HEK293 (cell line): ENCODE measurements at regions not wholly inside any gene's neighbourhood (a gene's known extent, or its start where the extent isn't known, plus 50 kb on each side); places are given as distances from the start of the nearest gene placed in this dataset.

Source experiments
- CTCF ChIA-PET: fragments of 350-600 bp; formaldehyde crosslinking; extraction: SDS; loops from one replicate; lab custom pipeline; 2021; ENCODE audit warnings: antibody characterized with exemption; lab: Yijun Ruan, JAX
- POLR2A ChIA-PET: fragments of 300-600 bp; formaldehyde crosslinking; extraction: SDS; loops from one replicate; lab custom pipeline; 2020; ENCODE audit warnings: antibody characterized with exemption, inconsistent platforms; lab: Yijun Ruan, JAX
- H3K27ac ChIP-seq: fragments of 200-500 bp; sonication (Bioruptor generic); 2 replicates; pipeline ENCODE4 v1.5.1; 2014; ENCODE audit warnings: low read depth, low read length, control low read depth, inconsistent platforms; ENCODE audit errors: extremely low read depth
- H3K36me3 ChIP-seq, 2 experiments: fragments of 200-500 bp in 1 of 2; sonication (Bioruptor generic) in 1 of 2; 1 replicate in 1 of 2; 2 replicates in 1 of 2; pipeline ENCODE4 v1.5.1; 2014 to 2017; ENCODE audit warnings: inconsistent platforms in 2 of 2, low read length in 2 of 2; ENCODE audit not compliant: control insufficient read depth in 2 of 2, insufficient read depth in 1 of 2
- H3K4me1 ChIP-seq: fragments of 200-500 bp; sonication (Bioruptor generic); 2 replicates; pipeline ENCODE4 v1.5.1; 2014; ENCODE audit warnings: mild to moderate bottlenecking, low read length, inconsistent platforms; ENCODE audit not compliant: control insufficient read depth, insufficient read depth
- H3K4me3 ChIP-seq: 2 replicates; pipeline ENCODE4 v1.5.1; 2011; ENCODE audit warnings: low read depth, mild to moderate bottlenecking, control low read depth, low read length, moderate library complexity
- H3K9me3 ChIP-seq: fragments of 200-500 bp; sonication (Bioruptor generic); 2 replicates; pipeline ENCODE4 v1.5.1; 2014; ENCODE audit warnings: low read depth, low read length, inconsistent platforms; ENCODE audit not compliant: control insufficient read depth, insufficient read depth
- GFI1B ChIP-seq: fragments of 450-650 bp; formaldehyde crosslinking; IDR thresholded peaks from 2 replicates; pipeline ENCODE4 v1.5.1; 2016; ENCODE audit warnings: missing biosample characterization, missing genetic modification characterization
- HOXA7 ChIP-seq: sonication (generic); formaldehyde crosslinking; IDR thresholded peaks from 2 replicates; pipeline ENCODE4 v1.8.1; 2022; ENCODE audit warnings: missing genetic modification reagents, borderline replicate concordance
- INSM2 ChIP-seq: fragments of 450-650 bp; formaldehyde crosslinking; IDR thresholded peaks from 2 replicates; pipeline ENCODE4 v1.5.1; 2016; ENCODE audit warnings: missing biosample characterization, missing genetic modification characterization
- KLF10 ChIP-seq: fragments of 450-650 bp; IDR thresholded peaks from 2 replicates; pipeline ENCODE4 v1.5.1; 2018; ENCODE audit warnings: missing biosample characterization, mild to moderate bottlenecking, missing genetic modification characterization
- KLF7 ChIP-seq: fragments of 450-650 bp; formaldehyde crosslinking; IDR thresholded peaks from 2 replicates; pipeline ENCODE4 v1.5.1; 2016; ENCODE audit warnings: missing biosample characterization, missing genetic modification characterization, borderline replicate concordance
- MZF1 ChIP-seq: fragments of 450-650 bp; formaldehyde crosslinking; IDR thresholded peaks from 2 replicates; pipeline ENCODE4 v1.5.1; 2017; ENCODE audit warnings: missing biosample characterization, missing genetic modification characterization, borderline replicate concordance
- PATZ1 ChIP-seq: fragments of 450-650 bp; formaldehyde crosslinking; IDR thresholded peaks from 2 replicates; pipeline ENCODE4 v1.5.1; 2016; ENCODE audit warnings: missing biosample characterization, missing genetic modification characterization
- PRDM1 ChIP-seq: fragments of 450-650 bp; formaldehyde crosslinking; IDR thresholded peaks from 2 replicates; pipeline ENCODE4; 2016; ENCODE audit warnings: missing biosample characterization, missing genetic modification characterization
- SCRT1 ChIP-seq: fragments of 450-650 bp; formaldehyde crosslinking; IDR thresholded peaks from 2 replicates; pipeline ENCODE4 v1.5.1; 2016; ENCODE audit warnings: missing biosample characterization, missing genetic modification characterization, borderline replicate concordance
- ZBTB20 ChIP-seq: fragments of 450-650 bp; formaldehyde crosslinking; IDR thresholded peaks from 2 replicates; pipeline ENCODE4 v1.5.1; 2016; ENCODE audit warnings: missing biosample characterization, missing genetic modification characterization
- ZFHX2 ChIP-seq: fragments of 450-650 bp; formaldehyde crosslinking; conservative IDR thresholded peaks from 2 replicates; pipeline ENCODE4 v1.5.1; 2016; ENCODE audit warnings: missing biosample characterization, missing genetic modification characterization
- ZNF146 ChIP-seq: fragments of 450-650 bp; formaldehyde crosslinking; IDR thresholded peaks from 2 replicates; pipeline ENCODE4 v1.5.1; 2016; ENCODE audit warnings: missing biosample characterization, missing genetic modification characterization
- ZNF19 ChIP-seq: fragments of 450-650 bp; formaldehyde crosslinking; IDR thresholded peaks from 2 replicates; pipeline ENCODE4; 2016; ENCODE audit warnings: missing biosample characterization, missing genetic modification characterization, low read depth
- ZNF529 ChIP-seq: fragments of 450-650 bp; formaldehyde crosslinking; IDR thresholded peaks from 2 replicates; pipeline ENCODE4 v1.5.1; 2017; ENCODE audit warnings: missing genetic modification characterization, missing biosample characterization; ENCODE audit not compliant: insufficient replicate concordance
- ZNF530 ChIP-seq: fragments of 450-650 bp; formaldehyde crosslinking; IDR thresholded peaks from 2 replicates; pipeline ENCODE4 v1.5.1; 2016; ENCODE audit warnings: low read depth, missing biosample characterization, missing genetic modification characterization
- ZNF560 ChIP-seq: fragments of 450-650 bp; formaldehyde crosslinking; IDR thresholded peaks from 2 replicates; pipeline ENCODE4 v1.5.1; 2017; ENCODE audit warnings: missing biosample characterization, missing genetic modification characterization, borderline replicate concordance
- ZNF561 ChIP-seq: fragments of 450-650 bp; IDR thresholded peaks from 2 replicates; pipeline ENCODE4 v1.5.1; 2018; ENCODE audit warnings: missing biosample characterization, missing genetic modification characterization, borderline replicate concordance
- ZNF596 ChIP-seq: fragments of 450-650 bp; IDR thresholded peaks from 2 replicates; pipeline ENCODE4 v1.5.0; 2018; ENCODE audit warnings: missing biosample characterization, mild to moderate bottlenecking, missing genetic modification characterization, moderate library complexity
- ZNF600 ChIP-seq: fragments of 450-650 bp; formaldehyde crosslinking; IDR thresholded peaks from 2 replicates; pipeline ENCODE4 v1.5.1; 2016; ENCODE audit warnings: missing biosample characterization, missing genetic modification characterization
- ZNF843 ChIP-seq: fragments of 450-650 bp; formaldehyde crosslinking; IDR thresholded peaks from 2 replicates; pipeline ENCODE4 v1.5.1; 2016; ENCODE audit warnings: missing biosample characterization, missing genetic modification characterization
- TF ChIP-seq, protein P1 (sequence below): fragments of 450-650 bp; formaldehyde crosslinking; IDR thresholded peaks from 2 replicates; pipeline ENCODE4 v1.5.1; 2016; ENCODE audit warnings: missing biosample characterization, missing genetic modification characterization

DNA sequence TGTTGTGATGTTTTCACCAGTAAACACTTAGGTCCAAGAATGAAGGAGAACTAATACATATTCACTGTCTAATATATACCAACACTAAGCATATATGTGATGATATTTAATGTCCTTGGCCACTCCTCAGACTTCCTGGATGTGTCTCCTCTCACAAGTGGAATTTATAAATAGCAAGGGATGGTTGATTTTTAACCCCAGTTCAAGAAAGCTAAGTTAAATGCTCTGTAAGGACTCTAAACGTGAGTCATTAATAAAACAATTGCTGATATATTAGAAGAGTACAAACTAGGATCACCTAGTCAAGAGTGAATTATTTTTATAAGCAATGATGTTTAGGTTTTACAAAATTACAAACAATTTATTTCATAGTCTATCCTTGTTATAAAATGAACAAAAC is 355.9 kb upstream of the TMEM229A start:
- Histone ChIP-seq H3K9me3 (no peaks in the 10 kb centered on the region), H3K36me3 (no peaks in the 10 kb centered on the region), H3K4me3 (no peak overlapping the region), H3K27ac (no peak overlapping the region), H3K4me1 (no peaks in the 10 kb centered on the region)
- CTCF ChIA-PET, result no interaction called here
- POLR2A ChIA-PET, result no interaction called here
- TF ChIP-seq HOXA7 (CRISPR knock-in tag), result no peak
- TF ChIP-seq, protein P1, sequence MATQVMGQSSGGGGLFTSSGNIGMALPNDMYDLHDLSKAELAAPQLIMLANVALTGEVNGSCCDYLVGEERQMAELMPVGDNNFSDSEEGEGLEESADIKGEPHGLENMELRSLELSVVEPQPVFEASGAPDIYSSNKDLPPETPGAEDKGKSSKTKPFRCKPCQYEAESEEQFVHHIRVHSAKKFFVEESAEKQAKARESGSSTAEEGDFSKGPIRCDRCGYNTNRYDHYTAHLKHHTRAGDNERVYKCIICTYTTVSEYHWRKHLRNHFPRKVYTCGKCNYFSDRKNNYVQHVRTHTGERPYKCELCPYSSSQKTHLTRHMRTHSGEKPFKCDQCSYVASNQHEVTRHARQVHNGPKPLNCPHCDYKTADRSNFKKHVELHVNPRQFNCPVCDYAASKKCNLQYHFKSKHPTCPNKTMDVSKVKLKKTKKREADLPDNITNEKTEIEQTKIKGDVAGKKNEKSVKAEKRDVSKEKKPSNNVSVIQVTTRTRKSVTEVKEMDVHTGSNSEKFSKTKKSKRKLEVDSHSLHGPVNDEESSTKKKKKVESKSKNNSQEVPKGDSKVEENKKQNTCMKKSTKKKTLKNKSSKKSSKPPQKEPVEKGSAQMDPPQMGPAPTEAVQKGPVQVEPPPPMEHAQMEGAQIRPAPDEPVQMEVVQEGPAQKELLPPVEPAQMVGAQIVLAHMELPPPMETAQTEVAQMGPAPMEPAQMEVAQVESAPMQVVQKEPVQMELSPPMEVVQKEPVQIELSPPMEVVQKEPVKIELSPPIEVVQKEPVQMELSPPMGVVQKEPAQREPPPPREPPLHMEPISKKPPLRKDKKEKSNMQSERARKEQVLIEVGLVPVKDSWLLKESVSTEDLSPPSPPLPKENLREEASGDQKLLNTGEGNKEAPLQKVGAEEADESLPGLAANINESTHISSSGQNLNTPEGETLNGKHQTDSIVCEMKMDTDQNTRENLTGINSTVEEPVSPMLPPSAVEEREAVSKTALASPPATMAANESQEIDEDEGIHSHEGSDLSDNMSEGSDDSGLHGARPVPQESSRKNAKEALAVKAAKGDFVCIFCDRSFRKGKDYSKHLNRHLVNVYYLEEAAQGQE (tag by site-specific recombination), result no peak
- no peak for TF ChIP-seq PATZ1 (tag by site-specific recombination)
- no peak for TF ChIP-seq ZNF529 (tag by site-specific recombination)
- TF ChIP-seq GFI1B, result no peak
- no peak for TF ChIP-seq KLF7
- TF ChIP-seq ZNF19 (tag by site-specific recombination), result no peak
- TF ChIP-seq SCRT1 (tag by site-specific recombination), result no peak
- no peak for TF ChIP-seq ZNF843 (tag by site-specific recombination)
- TF ChIP-seq ZNF596 (tag by site-specific recombination), result no peak
- TF ChIP-seq MZF1 (tag by site-specific recombination), result no peak
- TF ChIP-seq ZNF146 (tag by site-specific recombination), result no peak
- TF ChIP-seq KLF10 (tag by site-specific recombination), result no peak
- TF ChIP-seq ZNF600 (tag by site-specific recombination), result no peak
- no peak for TF ChIP-seq INSM2 (tag by site-specific recombination)
- no peak for TF ChIP-seq PRDM1 (tag by site-specific recombination)
- TF ChIP-seq ZNF530 (tag by site-specific recombination), result no peak

DNA sequence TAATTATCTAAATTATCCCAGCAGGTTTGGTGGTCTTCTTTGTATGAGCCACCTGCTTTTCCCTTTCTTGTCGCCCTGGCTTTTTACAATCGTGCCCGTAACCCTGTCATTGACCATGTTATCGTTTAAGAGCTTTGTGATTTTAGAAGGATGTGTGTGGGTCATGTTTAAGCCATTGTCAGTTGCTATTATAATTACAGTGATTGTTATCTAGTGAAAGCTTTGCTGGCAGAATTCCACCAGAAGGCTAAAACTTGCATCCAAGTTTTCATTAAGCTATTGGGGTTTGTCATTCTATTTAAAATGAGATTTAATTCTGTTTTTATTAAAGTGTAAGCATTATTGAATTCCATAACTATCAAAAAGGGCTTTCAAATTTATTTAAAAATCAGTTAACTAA is 354.2 kb upstream of the TMEM229A start:
- CTCF ChIA-PET, result no interaction called here
- H3K4me3 ChIP-seq, result no peak overlapping the region
- H3K4me1 ChIP-seq, result no peaks in the 10 kb centered on the region
- POLR2A ChIA-PET, result no interaction called here
- H3K27ac ChIP-seq, result no peak overlapping the region
- TF ChIP-seq ZNF561 (tag by site-specific recombination) (no peak), ZBTB20 (tag by site-specific recombination) (no peak), ZNF560 (tag by site-specific recombination) (no peak), ZFHX2 (tag by site-specific recombination) (no peak)
- H3K9me3 ChIP-seq, result no peaks in the 10 kb centered on the region; the same call in 1 of the 2 replicates
- H3K36me3 ChIP-seq, result no peaks in the 10 kb centered on the region
